Hypothalamus (tissue), 51 donors: ENCODE measurements at regions not wholly inside any gene's neighbourhood (a gene's known extent, or its start where the extent isn't known, plus 50 kb on each side); places are given as distances from the start of the nearest gene placed in this dataset.
A peak's percentile ranks its signal among the peaks of the same experiment; 100 is the strongest.

Experiments
- DNase-seq, 51 donors: peaks; one replicate each; lab custom pipeline; 2025; lab: John Stamatoyannopoulos, UW

DNA sequence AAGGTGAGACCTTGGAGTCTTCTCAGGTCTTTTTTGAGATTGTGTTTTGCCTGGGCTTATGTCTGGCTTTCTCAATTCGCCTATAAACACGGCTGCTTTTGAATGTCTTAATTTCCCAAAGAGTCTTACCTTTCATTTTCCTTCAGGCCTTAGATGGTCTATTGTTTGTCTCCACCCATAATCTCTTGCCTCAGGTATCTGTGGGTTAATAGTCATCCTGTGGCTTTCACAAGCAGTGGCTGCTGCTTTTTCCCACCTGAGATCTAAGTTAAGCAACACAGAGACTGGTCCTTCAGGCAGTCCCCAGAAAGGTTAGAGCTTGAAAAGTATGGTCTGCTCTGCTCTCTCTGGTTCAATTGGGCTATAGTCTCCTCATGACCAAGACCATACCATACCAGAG, 275.3 kb downstream of the INSIG2 start:
- no peak for DNase-seq

DNA sequence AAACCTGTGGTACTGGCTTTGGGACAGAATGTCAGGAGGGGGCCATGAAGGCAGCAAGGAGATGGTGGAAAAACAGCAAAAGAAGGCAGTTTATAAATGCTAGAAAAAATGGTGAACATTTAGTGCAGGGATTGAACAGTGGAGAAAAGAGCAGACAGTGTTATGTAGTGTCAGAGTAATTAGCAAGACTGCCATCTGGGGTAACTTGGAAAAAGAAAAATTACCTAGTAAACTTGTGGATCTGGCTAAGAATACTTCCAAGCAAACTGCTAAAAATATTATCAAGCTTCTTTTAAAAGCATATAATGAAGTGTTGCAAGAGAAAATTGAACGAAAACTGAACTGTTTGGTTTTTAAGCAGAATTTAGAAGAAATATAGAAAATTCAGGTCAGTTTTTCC, 267.8 kb downstream of the INSIG2 start:
- DNase-seq, result no peak

DNA sequence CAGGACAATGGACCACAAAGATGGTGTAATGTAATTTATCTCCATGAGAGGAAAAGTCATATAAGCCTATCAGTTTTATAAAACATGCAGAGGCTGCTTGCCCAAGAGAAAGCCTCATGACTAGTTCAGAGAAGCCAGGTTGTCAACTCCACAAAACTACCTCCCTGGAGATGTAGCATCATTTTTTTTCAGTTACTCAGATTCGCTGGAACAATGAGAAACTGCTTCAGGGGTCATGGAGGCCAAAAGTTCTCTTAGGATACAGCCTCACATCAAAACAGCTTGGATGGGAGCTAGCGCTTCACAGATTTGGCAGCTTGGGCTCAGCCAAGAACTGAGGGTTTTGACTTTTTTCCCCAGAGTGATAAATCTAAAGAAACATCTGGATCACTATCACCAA, 263.5 kb downstream of the INSIG2 start:
- DNase-seq, result no peak

DNA sequence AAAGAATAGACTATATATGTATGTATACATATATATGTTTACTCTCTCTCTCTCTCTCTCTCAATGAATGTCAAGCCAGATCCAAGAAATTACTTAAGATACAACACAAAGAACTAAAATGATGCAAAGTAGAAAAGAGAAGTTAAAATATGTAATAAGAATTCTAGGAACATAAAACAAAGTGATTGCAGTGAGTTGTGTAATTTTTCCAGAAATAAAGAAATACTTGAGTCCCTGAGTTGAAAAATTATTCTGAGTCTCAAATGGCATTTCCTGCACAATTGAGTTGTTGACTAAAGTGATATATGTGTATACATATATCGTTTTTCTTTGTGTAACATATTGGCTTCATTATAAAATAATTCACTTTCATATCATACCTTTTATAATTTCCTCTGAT, 262.4 kb downstream of the INSIG2 start:
- no peak for DNase-seq

DNA sequence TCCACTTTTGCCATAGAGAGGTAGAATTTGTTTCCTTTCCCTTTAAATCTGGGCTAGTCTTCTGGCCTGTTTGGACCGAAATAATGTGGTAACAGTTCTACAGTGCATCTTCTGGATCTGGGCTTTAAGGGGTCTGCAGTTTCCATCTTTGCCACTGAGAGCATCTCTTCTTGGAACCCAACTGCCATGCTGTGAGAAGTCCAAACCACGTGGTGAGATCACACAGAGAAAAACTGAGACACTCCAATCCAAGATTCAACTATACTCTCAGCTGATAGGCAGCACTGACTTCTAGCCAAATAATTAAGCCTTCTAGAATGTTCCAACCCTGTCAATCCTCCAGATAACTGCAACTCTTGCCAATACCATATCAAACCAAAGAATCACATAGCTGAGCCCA, 261.1 kb downstream of the INSIG2 start:
- DNase-seq, result no peak

DNA sequence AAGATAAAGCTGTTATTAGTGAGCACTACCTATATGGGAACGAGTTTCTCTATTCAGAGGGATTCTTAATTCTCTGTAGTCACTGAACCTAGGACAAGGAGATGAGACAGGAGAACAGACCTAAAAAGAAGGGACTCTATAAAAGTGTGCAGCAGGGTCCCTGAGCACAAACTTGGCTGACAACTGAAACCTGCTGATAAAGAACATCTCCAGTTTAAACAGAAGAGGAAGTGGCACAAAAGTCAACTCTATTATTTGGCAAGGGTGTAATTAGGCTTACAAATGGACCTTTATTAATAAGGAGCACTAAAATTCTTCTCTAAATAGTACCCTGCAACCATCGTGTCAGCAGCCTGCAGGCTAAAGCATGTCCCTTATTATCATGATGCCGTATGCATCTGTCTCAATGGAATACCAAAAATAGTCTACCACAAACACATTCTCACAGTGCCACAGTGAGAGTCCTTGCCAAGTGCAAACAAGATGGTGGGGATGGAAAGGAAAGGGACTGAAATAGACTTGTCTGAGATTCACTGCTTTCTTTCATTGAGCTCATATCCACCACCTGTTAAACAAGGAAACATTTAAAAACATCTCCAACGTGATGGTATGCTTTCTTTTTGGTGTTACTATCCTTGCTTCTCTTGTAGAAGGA, 260.2 kb downstream of the INSIG2 start:
- DNase-seq, result no peak

DNA sequence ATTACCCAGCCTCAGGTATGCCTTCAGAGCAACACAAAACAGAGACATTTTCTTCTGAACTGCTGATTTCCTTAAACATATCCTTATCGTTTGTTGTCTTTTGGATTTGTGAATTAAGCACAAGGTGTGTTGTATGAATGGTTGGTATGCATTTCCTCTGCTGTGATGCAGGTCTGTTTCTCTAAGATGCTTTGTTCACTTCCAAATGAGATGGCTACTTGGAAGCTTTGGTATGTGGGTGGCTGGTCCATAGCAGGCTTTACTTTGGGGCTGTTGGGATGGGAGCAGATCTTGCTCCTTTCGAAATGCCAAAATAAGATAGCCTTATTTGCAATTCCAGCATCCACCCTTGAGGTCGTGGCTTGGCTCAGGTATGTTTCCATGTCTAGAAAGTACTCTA, 257.2 kb downstream of the INSIG2 start:
- DNase-seq, result no peak

DNA sequence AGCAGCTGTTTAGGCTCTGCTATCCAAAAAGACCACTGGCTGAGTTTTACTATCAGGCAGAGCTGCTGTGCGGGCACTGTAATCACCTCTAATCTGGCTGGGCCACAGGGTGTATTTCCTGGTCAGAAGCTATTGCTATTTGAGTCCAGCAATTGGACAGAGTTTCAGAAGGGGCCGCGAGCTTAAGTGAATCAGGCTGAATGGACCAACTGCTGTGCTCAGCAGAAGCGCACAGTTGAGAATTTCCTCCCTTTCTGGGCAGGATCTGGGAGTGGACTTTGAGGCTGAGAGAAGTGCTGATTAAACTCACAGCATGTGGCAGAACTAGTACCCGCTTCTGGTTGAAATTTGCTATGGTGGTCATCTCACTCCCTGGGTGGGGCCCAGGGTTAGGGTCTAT, 251.8 kb downstream of the INSIG2 start:
- DNase-seq, result no peak

DNA sequence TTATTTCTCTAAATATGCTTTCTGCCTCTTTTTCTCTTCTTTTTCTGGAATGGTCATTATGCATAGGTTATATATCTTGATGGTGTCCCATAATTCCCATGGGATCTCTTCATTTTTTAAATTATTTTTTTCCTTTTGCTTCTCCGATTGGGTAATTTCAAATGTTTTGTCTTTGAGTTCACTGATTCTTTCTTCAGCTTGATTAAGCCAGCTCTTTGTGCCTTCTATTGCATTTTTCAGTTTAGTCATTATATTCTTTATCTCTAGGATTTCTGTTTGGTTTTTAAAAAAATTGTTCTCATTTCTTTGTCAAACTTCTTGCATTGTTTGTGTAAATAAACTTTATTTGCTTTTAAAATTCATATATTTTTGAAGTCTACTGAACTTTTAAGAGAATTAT, 251.1 kb downstream of the INSIG2 start:
- DNase-seq, result no peak

DNA sequence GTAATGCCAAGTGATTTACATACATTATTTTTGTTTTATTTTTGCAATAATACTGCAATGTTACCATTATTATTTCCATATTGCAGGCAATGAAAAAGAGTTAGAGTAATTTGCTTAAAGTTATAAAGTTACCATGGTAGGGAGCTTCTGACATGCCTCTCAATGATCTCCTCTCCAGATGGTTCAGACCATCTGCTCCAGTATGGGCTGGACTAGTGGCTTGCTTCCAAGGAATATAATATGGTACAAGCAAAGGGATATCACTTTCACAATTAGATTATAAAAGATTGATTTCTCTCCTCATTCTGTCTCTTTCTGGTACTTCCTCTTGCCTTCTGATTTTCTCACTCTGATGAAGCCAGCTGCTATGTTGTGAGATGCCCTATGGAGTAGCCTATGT, 245.4 kb downstream of the INSIG2 start:
- DNase-seq, result no peak

DNA sequence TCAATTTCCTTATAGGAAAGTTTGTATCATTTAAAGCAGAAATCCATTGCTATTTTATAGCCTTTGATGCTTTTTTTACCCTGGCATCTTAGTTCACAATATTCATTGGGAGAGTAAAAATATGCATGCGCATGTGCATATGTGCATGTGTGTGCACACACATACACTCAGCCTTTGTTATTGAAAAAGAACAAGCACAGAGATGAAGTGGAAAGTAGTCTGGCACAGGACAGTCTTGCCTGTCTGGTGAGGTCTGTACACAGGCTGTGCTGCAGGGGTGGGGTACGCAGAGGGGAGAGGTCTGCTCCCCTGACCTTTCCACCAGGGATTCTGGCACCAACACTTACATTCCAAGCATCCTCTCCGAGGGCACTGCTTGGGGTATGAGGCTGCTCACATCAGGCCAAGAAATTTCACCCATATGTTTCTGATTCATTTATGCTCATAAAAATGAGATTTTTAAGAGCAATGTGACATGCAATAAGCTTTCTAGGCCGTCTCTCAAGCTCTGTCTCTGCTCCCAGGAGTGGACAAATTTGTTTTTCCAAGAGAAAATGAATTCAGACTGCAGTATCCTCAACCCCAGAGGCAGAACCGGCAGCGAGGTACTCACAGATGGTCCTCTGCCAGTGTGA, 237.2 kb downstream of the INSIG2 start:
- no peak for DNase-seq

DNA sequence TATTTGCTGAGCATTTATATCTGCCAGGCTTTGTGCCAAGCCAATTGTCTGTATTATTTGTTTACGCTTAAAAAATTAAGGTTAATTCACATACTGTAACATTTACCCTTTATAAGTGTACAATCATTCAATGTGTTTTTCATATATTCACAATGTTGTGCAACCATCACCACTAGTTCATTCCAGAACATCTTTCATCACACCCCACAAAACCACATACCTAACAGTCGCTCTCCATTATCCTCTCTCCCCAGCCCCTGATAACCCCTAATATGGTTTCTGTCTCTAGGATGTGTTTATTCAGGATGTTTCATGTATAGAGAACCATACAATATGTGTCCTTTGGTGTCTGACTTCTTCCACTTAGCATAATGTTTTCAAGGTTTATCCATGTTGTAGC, 234.1 kb downstream of the INSIG2 start:
- no peak for DNase-seq

DNA sequence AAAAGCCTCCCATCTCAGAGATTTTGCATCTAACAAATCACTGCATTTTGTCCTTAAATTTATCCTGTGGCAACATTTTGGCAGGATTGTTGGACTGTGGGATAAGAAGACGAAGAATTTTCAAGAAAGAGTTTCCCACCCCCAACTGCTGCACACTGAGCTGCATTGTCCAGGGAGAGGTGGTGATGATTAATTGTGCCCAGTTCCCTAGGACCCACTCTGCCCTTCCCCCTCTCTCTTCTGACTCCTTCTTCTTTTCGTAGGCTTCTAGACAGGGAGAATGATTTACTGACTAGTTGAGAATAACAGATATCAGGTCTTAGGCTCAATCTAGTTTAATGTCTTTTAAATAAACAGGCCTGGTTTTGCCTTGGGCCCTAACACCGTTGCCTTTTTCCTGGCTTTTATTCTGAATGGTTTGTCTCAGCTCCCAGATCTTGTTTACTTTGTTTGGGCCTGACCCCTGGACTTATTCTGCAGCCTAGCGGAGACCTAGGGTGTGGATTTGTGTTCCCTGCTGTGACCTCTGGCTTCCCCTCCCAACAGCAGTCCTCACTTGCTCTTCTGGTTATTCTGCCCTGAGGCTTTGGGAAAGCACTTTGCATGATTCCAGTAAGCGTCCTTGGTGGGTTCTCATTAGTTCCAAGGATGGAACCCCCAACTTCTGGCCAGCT, 233.3 kb downstream of the INSIG2 start:
- DNase-seq, result no peak

DNA sequence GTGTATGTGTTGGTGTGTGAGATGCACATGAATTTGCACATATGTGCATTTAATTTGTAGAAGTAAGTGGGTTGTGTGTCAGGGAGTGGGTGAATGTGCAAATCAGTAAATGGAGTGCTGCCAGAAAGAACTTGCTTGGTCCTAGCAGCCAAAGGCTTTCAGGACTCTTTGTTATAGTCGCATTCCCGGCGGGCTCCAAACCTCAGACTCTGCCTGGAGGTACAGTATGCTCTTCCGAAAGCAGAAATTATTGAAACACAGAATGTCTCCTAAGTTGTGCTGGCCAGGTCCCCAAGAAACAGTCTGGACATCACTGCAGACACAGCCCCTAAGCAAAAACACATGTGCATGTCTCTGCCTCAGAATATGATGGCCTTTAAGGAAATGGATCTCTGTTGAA, 232.4 kb downstream of the INSIG2 start:
- no peak for DNase-seq

DNA sequence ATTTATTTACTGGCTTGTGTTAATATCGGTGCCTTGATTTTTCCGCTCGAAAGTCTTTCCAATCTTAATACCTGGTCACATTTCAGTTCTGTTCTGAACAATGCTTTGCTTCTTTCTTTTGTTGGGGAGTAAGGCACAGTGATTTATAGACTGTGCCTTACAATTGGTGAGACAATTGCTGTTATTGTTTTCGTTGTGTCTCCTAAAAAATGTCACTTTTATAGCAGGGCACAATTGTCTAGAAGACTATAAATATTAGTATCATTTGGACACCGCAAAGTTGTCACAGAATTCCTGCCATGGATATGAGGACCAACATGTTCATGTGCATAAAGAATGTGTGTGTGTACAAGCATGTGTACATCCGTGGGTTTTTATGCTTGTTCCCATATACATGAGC, 231.9 kb downstream of the INSIG2 start:
- no peak for DNase-seq

DNA sequence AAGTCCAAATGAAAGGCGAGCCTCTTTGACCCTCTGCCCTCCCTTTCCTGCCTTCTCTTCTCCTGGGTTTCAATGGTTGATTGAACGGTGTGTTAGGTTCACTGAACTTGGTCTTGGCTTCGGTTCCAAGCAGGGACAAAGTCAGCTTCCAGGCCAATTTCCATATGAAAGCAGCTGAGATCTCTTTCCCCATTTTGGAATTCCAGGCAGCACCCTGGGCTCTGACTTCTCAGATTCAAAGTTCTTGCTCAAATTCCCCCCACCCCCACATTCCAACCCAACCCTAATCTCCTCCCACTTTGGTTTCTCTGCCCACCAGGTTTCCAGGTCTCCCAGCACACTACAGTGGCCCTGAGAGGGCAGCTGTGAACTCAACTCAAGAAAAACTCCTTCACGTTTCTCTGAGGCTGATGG, 231.0 kb downstream of the INSIG2 start:
- no peak for DNase-seq

DNA sequence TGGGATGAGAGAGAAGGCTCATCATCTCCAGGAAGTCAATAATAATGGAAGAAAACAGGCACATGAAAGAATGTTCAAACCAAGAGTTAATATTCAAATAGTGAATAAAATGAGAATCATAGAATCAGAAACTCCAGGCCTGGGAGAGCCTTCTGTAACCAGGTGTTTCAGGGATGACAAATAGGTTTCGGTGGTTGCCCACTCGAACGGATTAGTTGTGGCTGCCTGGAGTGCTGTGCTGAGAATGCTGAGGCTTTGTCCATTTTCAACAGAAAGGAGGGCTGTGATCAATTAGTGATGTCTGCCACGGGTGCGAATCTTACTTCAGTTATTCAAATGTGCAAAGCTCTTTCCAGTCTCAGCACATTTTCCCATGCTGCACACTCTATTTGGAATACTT, 227.3 kb downstream of the INSIG2 start:
- no peak for DNase-seq

DNA sequence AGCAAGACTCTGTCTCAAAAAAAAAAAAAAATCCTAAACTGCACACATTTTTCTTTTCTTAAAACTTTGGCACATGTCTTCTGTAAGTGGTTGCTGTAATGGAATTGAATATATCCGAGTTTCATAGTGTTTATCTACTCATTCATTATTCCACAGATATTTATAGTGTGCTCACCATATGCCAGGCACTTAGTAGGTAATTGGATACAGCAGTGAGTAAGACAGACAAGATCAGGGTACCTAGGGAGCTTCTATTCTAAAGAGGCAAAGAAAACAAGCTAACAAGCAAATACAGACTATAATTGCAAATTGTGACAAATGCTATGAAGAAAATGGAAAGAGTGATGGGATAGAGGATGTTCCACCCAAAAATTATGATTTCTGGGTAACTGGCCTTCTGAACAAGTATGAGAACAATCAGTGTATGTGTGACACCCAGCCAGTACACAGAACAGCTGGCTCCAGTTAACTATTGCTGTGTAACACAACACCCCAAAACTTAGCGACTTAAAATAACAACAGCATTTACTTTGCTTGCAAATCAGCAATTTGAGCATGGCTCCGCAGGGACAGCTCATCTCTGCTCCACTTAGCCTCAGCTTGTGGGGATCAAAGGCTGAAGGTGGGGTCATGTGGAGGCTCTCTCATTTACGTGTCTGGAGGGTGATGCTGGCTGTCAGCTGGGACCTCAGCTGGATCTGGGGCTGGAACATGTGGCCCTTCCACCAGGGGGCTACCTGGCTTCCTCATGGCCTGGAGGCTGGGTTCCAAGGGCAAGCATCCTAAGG, 224.9 kb downstream of the INSIG2 start:
- DNase-seq, result no peak

DNA sequence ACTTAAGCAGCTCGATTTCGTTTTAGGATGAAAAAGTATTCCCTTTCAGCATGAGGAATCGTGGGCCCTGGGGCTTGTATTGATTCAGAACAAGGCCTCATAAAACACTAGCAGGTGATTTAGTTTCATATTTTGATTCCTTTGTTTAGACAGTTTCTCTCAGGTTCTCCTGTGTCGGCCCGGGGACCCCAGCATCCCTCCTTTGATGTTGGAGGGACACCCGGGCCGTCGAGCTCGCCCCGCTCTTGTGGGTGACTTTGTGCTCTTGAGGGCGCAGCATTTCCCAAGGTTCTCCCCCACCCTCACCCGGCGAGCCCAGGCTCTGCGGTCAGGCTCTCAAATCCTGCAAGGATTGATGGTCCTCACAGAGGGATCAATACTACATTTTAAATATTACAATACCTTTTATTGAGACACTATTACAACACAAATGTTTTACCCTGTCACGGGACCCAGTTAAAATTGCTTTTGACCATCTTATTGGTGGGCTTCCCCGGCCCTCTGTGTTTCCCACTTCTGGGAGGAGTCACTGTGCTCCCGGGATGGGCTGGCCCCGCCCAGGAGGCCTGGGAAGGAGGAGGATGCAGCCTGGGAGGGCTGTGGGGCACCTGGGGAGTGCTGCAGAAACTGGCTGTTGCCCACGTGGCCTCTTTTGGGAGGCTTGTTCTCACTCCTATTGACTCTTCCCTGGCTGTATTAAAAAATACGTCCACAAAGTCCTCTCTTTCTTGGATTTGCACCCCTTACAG, 222.6 kb downstream of the INSIG2 start:
- peak in 5 of 51 donors; percentile 4 to 25 (median 17) for DNase-seq

DNA sequence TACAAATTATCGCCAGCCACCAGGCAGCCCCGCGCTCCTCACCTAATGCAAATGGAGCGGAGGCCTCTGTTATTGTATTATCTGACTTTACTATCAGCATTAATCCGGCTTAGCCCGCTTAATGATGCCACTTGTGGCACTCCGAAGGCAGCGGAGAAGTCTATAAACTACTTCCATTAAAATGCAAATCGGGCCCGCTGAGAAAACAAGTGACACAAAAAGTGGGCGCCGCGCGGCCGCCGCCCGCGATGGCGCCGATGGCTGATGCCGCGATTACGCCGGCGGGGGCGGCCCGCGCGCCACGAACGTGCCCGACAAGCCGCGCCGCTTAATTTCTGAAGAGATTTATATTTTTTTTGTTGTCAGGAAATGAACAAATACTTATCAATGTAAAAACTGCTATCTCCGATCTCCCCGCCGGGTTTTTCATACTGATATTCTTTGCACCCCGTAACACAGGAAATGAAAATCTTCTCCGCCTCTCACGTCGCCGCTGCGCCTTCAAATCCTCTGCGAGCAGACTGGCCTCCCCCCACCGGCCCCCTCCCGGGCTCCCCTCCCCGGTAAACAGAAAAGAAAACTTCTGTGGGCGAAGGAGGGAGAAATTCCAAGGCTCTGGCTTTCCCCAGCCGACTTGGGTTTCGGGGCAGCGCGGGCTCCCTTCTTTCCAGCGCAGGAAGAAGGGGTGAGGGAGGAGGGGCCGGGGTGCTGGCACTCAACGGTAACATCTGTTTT, 221.8 kb downstream of the INSIG2 start:
- peak in 33 of 51 donors; percentile 2 to 68 (median 43) for DNase-seq
